SK-N-SH (cell line): ENCODE measurements at regions not wholly inside any gene's neighbourhood (a gene's known extent, or its start where the extent isn't known, plus 50 kb on each side); places are given as distances from the start of the nearest gene placed in this dataset.

ENCODE experiments used
- CTCF ChIP-seq: fragments of 200-600 bp; sonication (generic); IDR thresholded peaks from 2 replicates; pipeline ENCODE4 v1.6.1; 2017; ENCODE audit warnings: antibody characterized with exemption, mild to moderate bottlenecking, moderate library complexity
- EZH2phosphoT487 ChIP-seq: fragments of 200-600 bp; sonication (generic); IDR thresholded peaks from 2 replicates; pipeline ENCODE4 v1.6.1; 2017; ENCODE audit warnings: low read depth, mixed run types, mild to moderate bottlenecking, antibody characterized with exemption, moderate library complexity, borderline replicate concordance
- NFIC ChIP-seq: IDR thresholded peaks from 2 replicates; pipeline ENCODE4 v1.4.0; 2012; ENCODE audit warnings: borderline replicate concordance
- RAD21 ChIP-seq: IDR thresholded peaks from 2 replicates; pipeline ENCODE4 v1.6.1; 2012; ENCODE audit warnings: mild to moderate bottlenecking, low read length
- TAF1 ChIP-seq: IDR thresholded peaks from 2 replicates; pipeline ENCODE4 v1.6.1; 2012; ENCODE audit warnings: low read depth, mild to moderate bottlenecking, low read length, moderate library complexity, borderline replicate concordance

GRCh38 chr7:54242776-54243175 is 299.4 kb upstream of the VSTM2A start:
- TF ChIP-seq RAD21 = no peak
- TF ChIP-seq CTCF = no peak
- TF ChIP-seq TAF1 = no peak
- no peak for TF ChIP-seq NFIC
- no peak for TF ChIP-seq EZH2phosphoT487
